UCSD-AML1 (cell line): ENCODE measurements at regions not wholly inside any gene's neighbourhood (a gene's known extent, or its start where the extent isn't known, plus 50 kb on each side); places are given as distances from the start of the nearest gene placed in this dataset.

Experiments used
- DNase-seq: peaks from one replicate; lab custom pipeline; 2025; ENCODE audit not compliant: unreplicated experiment; lab: John Stamatoyannopoulos, UW

DNA sequence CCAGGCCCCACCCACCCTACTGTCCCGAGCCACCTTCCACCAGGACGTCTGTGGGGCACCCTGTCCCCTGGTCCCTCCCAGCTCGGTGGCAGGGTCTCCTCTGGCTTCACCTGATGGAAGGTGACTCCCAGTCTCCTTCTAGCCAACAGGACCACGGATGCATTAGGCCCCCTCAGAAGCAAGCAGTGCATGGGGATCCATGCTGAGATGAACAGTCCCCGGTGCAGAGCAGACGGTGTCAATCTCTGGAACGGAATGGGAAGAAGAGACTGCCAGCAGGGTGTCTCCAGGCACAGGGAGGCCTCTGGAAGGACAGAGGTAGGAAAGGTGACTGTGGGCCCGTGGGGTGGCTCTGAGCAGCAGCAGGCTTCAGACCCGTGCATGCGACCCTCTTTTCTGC is 65.2 kb upstream of the FZD7 start:
- DNase-seq: no peak

DNA sequence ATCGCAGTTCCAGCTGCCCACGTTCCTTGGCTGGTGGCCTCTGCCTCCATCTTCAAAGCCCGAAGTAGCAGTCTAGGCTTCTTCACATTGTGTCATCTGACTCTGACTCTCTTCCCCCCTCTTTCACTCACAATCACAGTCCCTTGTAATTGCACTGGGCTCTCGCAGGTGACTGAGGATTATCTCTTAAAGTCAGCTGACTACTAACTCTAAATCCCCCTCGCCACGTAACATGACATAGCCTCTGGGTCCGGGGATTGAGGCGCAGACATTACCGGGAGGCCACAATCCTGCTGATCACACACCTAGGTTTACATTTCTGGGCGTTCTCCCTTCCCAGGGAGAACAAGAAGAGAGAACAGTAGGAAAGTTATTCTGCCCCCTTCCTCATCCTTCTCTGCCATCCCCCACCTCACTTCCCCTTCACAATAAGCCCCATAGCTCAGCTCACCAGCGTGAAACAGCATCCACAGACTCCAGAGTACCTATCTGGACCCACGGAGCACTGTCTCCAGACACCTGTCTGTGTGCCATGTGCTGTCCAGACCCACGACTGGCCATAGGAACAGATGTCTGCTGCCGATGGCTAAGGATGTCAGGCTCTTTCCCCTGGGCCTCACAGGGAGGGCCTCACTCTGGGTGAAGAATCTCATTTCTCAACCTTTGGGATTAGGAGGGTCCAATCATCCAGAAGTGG is 64.3 kb upstream of the FZD7 start:
- no peak for DNase-seq

DNA sequence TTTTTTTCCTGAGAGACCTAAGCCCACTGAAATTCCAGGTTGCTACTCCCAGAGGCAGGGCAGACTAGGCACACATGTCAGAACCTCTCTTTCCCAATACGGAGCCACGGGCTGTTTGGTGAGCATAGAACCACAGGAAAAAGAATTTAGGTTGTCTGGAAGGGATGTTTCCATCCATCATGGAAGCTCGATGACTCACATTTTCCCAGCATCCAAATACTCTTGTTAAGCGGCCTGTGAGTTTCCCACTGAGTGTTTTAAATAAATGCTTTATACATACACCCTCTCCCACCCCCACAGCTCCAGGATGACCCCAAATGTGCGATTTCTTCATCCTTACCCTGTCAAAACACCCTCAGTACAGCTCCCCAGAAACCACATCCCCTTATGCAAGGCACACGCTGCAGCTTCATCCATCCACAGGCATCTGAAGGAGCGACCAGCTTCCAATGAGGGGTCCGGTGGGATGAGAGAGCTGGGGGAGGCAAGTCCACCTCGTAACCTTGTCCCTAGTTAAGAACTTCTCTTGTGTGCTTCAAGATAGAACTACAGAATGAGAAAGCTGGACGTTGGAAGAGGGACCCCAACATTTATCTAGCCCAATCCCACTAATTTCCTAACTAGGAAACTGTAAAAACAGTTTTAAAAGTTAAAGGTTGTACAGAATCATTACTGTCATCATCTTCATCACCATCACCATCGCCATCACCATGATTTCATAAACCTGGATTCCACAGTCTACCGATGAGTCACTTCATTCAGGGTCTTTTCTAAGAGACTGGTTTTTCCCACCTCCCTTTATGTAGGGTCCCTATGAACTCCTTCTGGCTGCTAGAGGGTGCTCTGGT is 63.5 kb upstream of the FZD7 start:
- no peak for DNase-seq

DNA sequence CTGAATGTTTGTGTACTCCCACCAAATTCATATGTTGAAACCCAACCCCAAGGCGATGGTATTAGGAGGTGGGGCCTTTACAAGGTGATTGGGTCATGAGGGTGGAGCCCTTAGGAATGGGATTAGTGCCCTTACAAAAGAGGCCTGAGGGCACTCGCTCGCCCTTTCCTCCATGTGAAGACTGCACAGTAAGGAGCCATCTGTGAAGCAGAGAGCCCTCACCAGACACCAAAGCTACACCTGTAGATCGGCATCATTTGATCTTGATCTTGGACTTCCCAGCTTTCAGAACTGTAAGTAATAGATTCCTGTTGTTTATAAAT is 62.9 kb upstream of the FZD7 start:
- DNase-seq: no peak

DNA sequence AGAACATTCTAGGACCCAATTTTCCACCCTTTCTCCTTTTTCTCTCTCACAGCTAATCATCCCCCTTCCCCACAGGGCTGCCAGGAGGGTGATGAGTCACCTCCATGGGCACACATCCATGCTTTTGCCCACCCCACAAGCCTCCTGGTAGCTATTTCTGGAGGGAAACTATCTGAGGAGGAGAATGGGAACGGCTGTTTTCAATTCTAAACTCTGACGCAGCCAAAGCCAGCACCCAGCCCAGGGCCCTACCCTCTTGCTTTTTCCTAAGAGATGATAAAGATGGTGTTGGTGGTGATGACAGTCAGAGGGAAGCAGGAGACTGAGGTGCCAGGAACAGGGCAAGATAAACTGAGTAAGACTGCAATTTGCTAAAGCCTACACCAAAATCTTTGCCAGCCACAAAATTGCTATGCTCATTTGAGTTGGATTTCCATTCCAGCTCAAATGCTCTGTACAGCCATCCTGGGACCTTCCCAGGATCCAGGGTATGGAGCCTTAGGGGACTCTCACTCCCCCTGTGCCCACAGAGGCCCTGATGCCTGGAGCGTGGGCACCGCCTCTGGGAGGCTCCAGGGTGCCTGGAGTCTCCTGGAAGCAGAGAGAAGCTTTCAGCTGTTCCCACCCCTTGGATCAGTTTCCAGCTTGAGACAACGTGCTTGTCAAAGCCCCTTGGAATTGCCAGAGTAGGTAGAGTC is 62.0 kb upstream of the FZD7 start:
- no peak for DNase-seq

DNA sequence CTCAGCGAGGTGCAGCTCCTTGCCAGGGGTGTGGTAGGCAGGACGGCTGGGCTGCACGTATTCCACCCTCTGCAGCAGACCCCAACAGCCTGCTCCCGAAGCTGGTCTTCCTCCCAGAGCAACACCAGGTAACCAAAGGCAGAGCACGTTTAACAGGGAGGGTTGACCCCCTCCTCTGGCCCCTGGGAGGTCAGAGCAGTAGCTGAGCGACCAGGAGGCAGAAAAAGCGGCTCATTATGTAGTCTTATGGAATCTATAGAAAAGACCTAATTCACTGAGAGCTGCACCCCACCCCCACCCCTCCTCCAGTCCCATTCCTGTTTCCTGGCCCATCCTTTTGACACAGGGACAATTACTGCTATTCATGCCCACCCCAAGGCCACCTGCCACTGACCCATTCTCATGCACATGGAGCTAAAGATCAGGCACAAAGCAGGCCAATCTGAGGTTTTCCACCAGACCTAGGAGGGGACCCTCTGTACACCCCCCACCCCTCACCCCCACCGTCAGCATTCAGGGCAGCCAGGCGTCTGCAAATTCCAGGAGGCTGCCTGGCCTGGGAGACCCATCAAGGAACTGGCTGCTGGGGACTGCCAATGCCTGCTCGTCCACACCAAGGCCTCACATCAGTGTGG is 60.9 kb upstream of the FZD7 start:
- DNase-seq: no peak

DNA sequence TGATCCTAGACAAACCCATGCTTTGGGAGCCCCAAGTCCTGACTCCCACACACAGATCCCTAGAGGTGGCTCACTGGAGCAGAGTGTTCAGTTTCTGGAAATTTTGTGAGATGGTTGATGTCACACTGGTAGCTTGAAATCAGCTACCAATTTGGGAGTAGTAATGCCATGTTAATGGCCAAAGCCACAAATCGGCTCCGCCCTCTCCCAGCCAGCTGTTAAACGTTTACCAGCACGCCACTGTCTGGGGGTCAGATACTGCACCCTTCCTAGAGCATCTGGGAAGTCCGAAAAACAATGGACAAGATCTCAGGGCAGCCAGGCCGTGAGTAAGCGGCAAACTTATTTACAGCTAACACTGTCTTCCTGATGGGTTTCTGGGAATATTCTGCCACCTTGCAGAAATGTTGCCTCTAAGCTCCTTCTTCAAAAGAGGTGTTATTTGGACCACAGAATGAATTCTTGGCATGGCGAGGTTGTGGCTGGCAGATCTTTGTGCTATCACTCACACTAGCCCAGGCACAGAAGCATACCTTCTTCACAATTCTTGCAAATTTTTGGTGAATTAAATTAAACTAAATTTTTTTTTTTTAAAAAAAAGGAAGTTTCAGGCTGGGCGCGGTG is 60.2 kb upstream of the FZD7 start:
- DNase-seq: no peak

DNA sequence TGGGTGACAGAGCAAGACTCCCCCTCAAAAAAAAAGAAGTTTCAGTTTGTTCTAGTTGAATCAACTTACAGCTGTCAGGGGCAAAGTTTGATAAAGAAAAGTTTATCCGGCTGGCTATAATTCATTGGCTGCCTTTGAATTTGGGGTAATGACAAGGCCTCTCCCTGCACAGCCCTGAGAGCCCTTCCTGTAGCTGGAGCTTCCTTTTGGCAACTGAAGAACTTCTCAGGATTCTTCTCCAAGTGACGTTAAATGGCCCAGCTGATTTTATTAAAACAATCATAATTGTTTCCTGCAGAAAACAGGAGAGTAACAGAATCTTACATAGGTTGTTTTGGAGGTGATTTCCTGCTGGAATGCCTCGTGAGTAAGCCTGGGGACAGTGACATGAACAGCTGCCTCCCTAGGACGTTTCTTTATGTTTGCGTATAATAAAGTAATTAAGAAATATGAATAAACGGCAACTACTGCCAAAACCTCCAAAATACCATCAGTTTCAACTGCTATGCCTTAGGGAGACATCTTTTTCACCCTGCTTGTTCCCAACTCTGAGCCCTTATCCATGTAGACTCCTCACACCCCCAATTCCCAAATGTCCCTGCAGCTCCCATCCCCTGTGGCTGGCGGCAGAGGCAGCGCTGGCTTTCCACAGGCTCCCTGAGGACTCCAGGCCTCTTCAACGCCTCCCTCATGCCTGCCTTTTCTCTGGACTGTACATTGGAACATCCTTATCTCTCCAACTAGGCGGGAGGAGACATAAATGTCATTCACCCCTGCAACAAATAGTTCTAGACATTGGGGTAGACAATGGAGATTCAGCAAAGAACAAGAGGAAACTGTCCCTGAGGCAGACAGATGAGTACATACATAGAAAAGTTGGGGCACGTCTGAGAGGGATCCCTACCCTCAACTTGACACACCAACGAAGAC is 59.2 kb upstream of the FZD7 start:
- DNase-seq: no peak

DNA sequence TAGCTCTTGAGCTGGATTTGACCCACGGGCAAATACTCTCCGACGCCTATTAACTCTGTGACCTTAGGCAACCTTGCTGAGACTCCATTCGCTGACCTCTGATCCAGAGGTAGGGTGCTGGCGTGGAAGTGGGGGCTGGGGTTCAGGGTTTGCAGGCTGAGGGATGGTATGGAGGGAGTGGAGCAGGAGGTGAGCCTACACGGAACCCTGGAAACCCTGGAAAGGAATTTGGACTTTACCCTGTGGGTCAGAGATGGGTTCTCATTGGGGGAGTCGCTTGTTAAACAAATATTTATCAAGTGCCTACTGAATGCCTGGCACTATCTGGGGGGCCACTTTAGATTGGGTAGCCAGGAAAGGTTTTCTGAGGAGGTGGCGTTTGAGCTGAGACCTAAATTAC is 58.2 kb upstream of the FZD7 start:
- no peak for DNase-seq

DNA sequence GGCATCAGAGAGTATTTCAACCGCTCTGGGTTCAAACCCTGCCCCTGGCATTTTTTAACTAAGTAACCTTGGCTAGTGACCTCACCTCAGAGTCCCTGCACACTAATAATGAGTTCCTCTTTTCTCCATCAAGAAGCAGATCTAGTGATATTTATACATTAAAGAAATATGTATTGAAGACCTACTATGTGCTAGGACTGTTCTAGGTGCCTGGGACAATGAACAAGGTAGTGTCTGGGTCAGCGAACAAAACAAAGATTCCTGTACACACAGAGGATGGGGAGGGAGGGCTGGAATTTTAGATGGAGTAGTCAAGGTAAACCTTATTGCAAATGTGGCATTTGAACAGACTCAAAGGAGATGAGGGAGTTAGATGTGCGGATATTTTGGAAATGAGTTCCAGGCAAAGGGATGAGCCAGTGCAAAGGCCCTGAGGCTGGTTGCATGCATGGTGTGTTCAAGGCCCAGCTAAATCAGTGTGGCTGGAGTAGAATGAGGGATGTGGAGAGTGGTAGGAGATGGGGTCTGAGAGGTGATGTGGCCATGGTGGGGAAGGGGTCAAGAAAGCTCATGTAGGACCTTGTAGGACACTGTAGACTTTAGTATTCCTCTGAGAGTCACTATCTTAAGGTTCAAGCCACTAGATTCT is 57.6 kb upstream of the FZD7 start:
- DNase-seq: no peak

DNA sequence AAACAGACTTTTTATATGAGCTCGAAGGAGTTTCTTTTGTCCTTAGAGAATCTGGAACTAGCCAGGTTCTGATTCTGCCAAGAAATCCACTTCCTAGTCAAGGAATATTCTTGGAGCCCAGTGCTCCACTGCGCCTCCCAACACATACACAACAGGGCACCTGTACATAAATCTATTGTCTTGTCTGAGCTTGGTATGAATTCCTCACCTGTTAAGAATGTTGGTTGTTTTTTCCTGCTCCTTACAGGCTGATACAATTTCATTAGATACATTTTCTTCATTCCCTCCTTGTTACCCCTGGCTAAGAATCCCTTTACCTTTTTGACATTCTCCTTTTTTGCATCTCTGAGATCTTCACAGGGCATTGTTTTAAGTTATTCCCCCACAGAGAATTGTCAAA is 56.0 kb upstream of the FZD7 start:
- no peak for DNase-seq

DNA sequence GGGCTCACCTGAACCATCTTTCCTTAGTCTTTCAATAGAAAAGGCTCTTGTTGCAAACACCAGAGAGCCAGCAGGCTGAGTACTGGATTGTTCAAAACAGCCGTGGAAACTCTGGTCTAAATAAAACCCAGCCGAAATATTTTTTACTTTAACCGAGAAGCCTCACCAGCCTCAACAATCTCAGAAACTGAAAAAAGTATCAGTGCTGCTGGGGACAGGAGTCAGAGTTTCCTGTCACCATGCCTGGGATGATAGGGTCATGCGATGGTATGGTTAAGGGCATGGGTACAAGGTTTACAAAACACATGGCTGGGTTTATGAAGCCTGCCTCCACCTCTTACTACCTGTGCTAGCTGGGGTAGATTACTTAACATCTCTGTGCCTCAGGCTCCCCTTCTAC is 55.3 kb upstream of the FZD7 start:
- no peak for DNase-seq

DNA sequence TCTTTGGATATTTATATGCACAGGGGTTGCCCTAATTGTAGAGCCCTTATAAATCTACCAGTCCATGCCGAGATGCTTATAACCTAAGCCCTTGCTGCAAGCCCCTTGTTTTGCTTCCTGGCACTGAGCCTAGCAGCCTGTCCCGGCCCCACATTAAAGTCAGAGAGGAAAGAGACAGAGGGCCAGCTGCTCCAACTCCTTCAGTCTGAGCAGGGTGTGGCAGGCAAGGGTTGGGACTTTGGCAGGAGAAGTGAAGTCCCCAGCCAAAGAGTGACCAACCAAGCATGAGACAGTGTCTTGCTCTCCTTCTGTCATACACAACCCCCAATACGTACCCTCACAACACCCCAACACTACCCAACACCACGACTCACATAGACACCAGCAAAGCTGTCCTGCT is 54.7 kb upstream of the FZD7 start:
- no peak for DNase-seq

DNA sequence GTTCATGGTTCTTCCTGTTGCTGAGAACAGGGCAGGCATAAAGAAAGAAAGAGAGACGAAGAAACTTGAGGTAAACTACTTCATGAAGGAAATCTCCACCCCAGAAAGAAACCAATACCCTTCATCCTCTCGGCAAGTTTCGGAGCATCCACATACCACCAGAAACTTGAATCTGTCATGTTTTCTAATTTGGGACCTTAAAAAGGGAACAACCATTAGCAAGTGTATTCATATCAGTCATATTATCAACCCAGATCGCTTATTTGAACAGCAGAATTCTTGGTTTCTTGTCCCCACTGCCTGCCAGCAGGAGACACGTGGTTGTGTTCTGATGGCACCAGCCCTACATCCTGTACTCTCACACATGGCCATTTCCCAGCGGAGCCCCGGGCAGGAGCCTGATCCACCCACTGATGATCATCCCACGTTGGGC is 53.2 kb upstream of the FZD7 start:
- no peak for DNase-seq

DNA sequence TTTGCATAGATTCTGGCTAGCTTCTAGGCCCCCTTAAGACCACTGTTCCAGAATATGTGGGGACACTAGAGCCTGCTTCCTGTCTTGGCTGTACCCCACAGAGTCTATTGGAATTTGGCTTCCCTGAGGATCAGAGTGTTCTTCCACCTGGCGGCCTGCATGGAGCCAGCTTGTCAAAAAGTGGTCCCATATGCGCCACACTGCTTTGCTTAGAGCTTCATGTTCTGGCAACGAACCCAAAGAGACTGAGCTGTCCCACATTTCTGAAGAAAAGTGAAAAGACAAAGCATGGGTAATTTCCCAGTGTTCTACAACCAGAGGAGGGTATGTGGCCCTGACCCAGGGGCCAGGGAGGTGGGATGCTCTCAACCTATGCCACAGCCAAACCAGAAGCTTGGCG is 52.7 kb upstream of the FZD7 start:
- no peak for DNase-seq

DNA sequence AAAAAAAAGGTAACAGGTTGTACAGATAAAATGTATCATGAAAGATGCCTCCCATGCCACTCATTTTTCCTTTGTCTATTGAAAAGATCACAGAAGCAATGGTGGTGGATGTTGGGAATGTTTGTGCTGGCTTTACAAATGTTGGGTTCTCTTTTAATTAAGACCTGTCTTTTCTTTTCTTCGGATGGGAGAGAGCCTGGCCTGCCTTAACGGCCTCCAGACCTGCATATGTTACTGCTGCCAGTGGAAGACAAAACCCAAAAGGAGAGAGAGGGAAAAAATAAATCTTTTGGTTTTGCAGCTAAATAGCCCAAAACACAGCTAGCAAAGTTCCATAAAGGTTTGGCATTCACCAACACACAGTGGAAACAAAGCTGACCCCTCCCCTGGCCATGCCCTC is 50.5 kb upstream of the FZD7 start:
- DNase-seq: no peak

DNA sequence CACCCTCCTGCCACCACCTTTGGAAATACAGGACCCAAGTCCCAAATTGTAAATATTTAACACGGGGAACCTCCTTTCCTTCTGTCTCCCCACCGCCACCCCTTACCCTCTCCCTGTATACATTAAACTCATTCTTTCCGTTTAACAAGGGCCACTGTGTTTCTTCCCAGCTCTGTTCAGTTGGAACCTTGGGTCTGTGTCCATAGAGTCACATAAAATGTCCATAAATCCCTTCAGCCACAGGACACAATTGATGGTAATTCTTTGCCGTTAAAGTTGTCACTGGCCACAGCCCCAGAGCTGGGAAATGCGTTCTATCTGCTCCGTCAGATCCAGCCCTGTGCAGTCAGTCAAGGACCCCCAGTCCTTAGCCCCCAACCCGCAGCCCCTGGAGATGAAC is 49.9 kb upstream of the FZD7 start:
- DNase-seq: no peak
